ENCODE measurements at regions not wholly inside any gene's neighbourhood (a gene's known extent, or its start where the extent isn't known, plus 50 kb on each side); places are given as distances from the start of the nearest gene placed in this dataset.

DNA sequence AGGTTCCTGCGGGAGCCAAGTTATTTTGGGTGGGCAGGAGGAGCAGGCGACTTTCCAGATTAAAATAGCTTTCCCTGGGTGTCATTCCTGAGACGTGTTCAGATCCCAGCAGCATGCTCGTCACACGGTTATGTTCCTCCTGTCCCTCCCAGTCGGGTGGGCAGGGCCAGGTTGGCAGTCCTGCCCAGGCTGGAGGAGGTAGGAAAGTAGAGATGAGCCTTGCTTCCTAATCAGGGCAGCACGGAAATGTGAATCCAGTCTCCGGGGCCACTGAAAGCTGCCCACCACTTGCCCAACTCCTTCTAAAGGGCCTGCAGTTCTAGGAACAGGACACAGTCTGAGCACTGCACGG is 137.0 kb downstream of the MRPL14 start:
- TF ChIP-seq HCFC1 (IDR thresholded peaks at IDR 0.05; ENCODE audit: low read depth, low read length) (no peak), SP1 (IDR thresholded peaks at IDR 0.05) (no peak), SP1 (CRISPR knock-in tag; IDR thresholded peaks at IDR 0.05) (no peak), FOXJ3 (CRISPR knock-in tag; IDR thresholded peaks at IDR 0.05; ENCODE audit: borderline replicate concordance) (no peak), ZFX (CRISPR knock-in tag; IDR thresholded peaks at IDR 0.05; ENCODE audit: low read depth) (no peak), MAZ (IDR thresholded peaks at IDR 0.05; ENCODE audit: borderline replicate concordance, low read depth, low read length) (no peak), MAZ (CRISPR knock-in tag; IDR thresholded peaks at IDR 0.05; ENCODE audit: low read depth) (no peak), POLR2AphosphoS5 (IDR thresholded peaks at IDR 0.05; ENCODE audit: low read depth, low read length) (no peak)
- TF ChIP-seq, protein P1, sequence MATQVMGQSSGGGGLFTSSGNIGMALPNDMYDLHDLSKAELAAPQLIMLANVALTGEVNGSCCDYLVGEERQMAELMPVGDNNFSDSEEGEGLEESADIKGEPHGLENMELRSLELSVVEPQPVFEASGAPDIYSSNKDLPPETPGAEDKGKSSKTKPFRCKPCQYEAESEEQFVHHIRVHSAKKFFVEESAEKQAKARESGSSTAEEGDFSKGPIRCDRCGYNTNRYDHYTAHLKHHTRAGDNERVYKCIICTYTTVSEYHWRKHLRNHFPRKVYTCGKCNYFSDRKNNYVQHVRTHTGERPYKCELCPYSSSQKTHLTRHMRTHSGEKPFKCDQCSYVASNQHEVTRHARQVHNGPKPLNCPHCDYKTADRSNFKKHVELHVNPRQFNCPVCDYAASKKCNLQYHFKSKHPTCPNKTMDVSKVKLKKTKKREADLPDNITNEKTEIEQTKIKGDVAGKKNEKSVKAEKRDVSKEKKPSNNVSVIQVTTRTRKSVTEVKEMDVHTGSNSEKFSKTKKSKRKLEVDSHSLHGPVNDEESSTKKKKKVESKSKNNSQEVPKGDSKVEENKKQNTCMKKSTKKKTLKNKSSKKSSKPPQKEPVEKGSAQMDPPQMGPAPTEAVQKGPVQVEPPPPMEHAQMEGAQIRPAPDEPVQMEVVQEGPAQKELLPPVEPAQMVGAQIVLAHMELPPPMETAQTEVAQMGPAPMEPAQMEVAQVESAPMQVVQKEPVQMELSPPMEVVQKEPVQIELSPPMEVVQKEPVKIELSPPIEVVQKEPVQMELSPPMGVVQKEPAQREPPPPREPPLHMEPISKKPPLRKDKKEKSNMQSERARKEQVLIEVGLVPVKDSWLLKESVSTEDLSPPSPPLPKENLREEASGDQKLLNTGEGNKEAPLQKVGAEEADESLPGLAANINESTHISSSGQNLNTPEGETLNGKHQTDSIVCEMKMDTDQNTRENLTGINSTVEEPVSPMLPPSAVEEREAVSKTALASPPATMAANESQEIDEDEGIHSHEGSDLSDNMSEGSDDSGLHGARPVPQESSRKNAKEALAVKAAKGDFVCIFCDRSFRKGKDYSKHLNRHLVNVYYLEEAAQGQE (IDR thresholded peaks at IDR 0.05; ENCODE audit: borderline replicate concordance in 1 of 2, low read depth in 1 of 2, low read length in 2 of 2): no peak
